GM18907 (cell line): ENCODE measurements at regions not wholly inside any gene's neighbourhood (a gene's known extent, or its start where the extent isn't known, plus 50 kb on each side); places are given as distances from the start of the nearest gene placed in this dataset.

ENCODE experiments used
- ATAC-seq: cut with Tn5 transposase; IDR thresholded peaks from one replicate; pipeline ENCODE4 v1.9.1; 2021; ENCODE audit warnings: mild to moderate bottlenecking, moderate library complexity; ENCODE audit not compliant: unreplicated experiment

- ATAC-seq: no peak
Measured at GRCh38 chr10:21212348-21212747, 313.1 kb downstream of the SKIDA1 start.

DNA sequence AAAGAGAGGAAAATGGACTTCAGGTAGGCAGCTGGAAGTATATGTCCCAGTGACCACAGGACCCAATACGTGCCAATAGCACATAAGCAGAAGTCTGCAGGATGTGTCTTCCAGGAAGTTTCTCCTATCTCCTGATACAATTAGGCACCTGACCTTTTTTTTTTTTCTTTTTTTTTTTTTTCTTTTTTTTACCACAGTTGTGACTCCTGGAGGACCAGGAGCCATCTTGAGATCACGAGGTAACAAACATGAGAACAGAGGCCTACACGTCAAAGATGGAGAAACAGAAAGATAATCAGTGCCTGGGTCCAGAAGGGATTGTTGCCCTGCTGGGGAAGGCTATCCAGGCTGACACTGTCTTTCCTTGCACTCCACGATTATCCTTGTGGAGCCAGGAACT lies 312.4 kb upstream of the NEBL start:
- no peak for ATAC-seq

- no peak for ATAC-seq
Measured at GRCh38 chr10:21208666-21209316, 311.7 kb upstream of the NEBL start.

DNA sequence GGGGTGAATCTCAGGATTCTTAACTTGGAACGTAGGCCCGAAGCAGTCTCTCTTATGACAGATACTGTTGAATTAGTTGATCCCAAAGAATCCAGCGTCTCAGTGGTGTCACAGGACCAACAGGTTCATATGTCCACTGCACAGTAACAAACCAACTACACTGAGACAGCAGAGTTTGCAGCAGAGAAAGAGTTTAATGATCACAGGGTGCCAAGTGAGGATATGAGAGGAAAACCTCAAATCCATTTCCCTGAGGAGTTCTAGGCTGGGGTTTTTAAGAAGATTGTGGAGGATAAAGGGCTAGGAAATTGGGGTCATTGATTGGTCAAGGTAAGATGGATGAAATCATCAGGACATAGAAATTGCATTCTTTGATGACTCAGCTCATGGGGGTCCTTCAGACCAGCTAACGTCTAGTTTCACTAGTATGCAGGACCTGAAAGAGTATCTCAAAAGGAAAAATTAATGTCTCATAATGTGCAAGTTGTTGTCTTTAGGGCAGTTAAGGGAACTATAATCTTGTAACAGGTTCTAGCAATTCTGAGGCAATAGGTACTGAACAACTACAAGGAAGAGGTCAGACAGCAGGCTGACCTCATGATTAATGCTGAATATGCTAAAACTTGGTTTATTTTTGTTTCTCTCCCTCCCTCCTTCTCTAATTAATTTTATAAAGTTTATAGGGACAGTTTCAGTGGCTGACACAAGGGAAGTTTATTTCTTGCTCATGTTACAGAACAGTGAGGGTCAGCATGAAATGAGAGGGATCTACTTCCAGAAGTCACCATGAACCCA lies 310.9 kb upstream of the NEBL start:
- no peak for ATAC-seq

DNA sequence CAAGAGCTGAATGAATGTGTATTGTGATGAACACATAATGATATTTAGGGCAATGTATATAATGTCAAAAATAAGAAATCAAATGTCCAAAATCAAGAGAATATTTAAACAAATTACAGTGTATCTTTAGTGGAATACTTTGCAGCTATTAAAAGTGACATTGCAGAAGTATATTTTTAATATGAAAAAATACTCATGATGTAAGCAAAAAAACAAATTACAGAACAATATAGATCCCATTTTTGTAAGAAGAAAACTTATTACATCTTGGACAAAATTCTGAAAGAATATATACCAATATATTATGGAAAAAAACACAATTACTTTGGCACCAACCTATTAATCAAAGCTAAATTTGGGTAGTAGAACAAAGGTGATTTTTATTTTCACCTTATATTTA lies 308.2 kb upstream of the NEBL start:
- no peak for ATAC-seq

GRCh38 chr10:21203473-21204107 lies 306.5 kb upstream of the NEBL start:
- ATAC-seq: no peak

DNA sequence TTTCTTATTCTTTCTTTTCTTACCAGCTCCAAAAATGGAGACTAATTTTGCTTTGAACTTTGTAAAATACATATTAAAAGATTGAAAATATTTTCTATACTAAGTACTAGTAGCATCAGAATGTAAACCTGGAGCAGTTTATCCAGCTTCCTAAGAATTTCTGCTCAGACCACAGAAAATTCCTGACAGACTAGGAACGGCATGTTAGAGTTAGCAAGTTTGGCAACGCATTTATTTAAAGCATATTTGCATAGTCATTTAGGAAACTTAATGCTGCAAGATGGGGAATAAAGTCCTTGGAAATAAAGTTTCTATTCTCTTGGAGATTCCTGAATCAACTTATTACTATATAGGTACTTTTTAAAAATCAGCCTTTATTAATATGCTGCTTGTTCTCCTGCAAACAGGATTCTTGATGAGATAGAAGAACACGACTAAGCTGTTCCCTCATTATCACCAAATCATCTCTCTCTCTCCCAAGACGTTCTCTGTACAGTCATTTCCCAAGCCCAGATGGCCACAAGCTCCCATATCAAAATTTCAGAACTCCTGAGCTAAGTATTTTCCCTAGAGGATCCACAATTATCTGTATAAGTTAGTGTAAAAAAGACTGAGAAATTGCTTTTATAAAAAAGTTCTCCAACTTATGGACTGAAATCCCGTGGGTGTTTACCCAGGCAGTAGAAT lies 305.8 kb upstream of the NEBL start:
- no peak for ATAC-seq

DNA sequence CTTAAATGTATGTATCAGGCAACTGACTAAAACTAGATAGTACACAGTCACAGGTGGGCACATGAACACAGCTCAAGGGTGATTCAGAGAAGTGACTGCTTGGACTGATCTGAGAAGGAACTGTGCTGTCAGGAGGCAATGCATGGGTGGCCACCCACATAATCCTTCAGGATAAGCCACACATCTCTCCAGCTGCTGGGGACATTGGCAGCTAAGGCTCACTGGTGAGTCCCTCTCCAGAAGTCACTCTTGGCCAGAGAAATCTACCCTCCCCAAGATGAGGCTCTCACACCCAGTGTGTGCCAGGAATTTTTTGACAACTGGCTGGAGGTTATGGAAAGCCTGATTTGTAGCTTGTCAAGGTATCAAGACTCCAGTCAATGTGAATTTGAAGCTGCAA lies 302.4 kb upstream of the NEBL start:
- no peak for ATAC-seq

DNA sequence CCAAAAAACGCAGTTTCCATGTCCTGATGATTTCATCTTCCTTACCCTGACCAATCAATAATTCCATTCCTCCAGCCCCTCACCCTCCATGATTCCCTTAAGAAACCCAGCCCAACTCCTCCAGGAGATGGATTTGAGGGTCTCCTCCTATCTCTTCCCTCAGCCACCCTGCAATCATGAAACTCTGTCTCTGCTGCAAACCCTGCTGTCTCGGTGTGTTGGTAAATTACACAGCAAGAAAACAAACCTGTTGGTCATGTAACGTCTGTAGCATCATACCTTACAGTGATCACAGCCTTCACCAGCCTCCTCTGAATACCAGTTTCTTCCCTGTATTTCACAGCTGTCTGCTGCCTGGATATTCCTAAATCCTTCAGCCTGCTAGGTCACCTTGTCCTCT lies 300.7 kb upstream of the NEBL start:
- ATAC-seq: no peak

- ATAC-seq: no peak
Measured at GRCh38 chr10:21196822-21197395, 299.8 kb upstream of the NEBL start.

GRCh38 chr10:21195252-21195651 lies 298.1 kb upstream of the NEBL start:
- ATAC-seq: no peak

- ATAC-seq: no peak
Measured at GRCh38 chr10:21194510-21194993, 297.4 kb upstream of the NEBL start.

DNA sequence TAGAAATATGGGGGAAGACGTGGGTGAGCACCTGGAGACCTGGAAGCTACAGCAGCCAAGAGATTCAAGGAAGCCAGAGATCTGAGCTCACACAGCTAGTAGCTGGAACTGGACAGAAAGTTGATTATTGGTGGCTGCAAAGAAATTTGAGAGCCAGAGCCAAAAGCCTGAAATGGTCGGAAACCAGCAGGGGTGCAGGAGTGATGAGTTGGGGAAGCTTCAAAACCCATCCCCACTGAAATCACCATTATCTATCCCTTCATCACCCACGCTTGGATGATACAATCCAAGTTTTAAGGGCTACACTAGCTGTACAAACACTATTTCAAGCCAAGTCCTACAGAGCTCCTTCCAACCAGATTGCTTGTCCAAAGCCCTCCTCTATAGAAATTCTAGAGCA lies 296.1 kb upstream of the NEBL start:
- ATAC-seq: no peak

DNA sequence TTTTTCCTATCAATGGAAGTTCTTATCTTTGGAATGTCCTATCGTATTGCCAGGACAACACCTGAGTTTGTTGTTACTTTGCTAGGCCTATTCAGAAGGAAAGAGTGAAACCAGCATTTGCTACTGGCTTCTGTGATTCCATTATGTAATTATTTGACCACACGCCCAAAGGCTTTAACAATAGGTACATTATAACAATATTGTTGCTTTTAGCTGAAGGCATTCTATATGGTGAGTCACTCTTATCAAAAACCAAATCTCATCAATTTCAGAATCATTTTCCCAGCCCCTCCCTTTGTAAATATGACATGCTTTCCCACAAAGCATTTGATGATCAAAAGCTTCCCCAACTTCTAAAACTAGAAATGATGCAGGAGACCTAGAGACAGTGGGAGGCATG lies 294.4 kb upstream of the NEBL start:
- no peak for ATAC-seq

GRCh38 chr10:21184984-21185383 lies 287.9 kb upstream of the NEBL start:
- ATAC-seq: no peak

- ATAC-seq: no peak
Measured at GRCh38 chr10:21184216-21184615, 287.1 kb upstream of the NEBL start.

DNA sequence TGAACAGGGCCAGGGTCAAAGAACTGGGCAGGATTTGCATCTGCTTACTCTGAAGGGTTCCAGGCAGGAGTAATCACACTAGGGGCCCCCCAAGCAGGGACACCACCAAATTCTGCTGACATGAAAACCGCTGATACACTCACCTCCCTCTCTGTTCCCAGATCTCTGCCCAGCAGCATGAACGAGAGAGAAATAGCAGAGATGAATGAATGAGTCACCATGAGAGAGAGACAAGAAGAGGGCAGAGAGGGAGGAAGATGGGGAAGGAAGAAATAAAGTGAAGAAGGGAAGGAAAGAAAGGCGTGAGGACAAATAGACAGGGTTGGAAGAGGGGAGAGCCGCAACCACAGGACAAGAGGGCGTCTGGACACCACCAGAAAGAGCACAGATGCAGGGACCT lies 285.9 kb upstream of the NEBL start:
- ATAC-seq: no peak

DNA sequence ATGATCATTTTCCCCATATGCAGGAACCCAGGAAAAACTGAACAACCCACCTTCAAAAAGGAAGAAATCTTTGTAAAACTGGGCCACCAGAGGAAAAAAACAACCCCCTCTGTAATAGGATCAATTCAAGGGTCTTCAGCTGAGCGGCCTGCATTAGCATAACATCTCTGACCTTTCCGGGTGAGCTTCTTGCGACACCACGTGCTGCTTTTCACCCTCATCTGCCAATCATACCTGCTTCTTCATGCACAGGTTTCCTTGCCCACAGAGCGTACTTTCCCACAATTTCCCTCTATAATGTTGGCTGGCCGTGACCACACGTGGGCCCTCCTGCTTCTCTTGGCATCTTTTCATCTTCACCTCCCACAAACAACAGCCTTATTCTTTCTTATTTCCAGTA lies 284.3 kb upstream of the NEBL start:
- no peak for ATAC-seq

- no peak for ATAC-seq
Measured at GRCh38 chr10:21180604-21181003, 283.5 kb upstream of the NEBL start.

DNA sequence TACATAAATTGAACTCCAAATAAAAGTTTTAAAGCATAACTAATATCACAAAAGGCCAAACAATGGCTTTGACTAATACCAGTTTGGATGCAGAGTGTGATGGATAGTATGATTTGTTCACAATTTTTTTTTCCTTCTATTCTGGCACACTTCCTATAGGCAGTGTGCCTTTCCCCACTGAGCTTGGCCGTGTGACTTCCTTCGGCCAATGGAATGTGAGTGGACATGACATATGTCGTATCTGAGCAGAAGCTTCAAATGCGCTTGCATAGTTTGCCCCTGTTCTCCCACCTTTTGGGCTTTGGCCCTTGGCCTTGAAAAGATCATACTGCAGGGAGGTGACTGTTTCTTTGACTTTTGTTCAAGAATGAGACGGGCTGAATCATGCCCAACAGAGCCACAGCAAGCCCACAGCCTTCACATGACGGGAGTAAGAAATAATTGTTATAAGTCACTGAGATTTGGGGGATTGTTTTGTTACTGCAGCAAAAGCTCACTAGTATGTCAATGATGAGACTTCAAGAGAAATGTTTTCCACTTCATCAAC lies 279.9 kb upstream of the NEBL start:
- no peak for ATAC-seq

DNA sequence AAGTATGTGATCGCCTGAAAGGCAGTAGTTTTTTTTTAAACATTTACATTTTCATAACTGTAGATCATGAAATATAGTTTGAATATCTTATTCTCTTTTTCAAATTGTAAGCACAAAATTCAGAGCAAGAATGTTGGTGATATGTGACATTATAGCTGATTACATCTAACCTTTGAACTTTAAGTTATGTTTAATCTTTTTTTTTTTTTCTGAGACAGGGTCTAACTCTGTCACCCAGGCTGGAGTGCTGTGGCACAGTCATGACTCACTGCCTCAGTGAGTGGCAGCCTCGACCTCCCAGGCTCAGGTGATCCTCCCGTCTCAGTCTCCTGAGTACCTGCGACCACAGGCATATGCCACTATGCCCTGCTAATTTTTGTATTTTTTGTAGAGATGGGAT lies 278.7 kb upstream of the NEBL start:
- no peak for ATAC-seq
